ENCODE measurements at regions not wholly inside any gene's neighbourhood (a gene's known extent, or its start where the extent isn't known, plus 50 kb on each side); places are given as distances from the start of the nearest gene placed in this dataset.

DNA sequence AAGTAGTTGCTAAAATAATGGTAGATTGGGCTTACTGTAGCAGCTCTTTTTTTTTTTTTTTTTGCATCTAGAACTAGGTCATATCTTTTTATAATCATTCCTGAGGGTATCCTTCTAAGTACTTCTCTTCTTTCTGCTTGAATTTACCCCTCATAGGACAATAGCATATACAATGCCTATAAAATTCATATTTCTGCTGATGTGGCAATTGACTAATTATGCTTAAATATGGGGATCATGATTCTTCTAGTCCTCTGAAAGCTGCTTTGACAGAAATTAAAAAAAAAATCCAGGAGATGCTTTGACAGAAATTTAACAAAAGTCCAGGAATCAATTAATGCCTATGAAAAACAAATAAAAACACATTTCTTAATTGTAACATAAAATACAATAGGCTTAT lies 358.4 kb downstream of the CCDC85A start:
- Histone ChIP-seq H3K36me3 (replicated peaks; ENCODE audit: insufficient read depth, low read length) (no peaks in the 10 kb centered on the region), H3K27me3 (replicated peaks; ENCODE audit: insufficient read depth, low read length) (no peaks in the 10 kb centered on the region), H3K79me2 (ENCODE audit: low read length) (no peaks in the 10 kb centered on the region), H3K4me3 (ENCODE audit: low read length) (no peak overlapping the region), H3K9me2 (replicated peaks; ENCODE audit: insufficient read depth, low read length) (no peaks in the 10 kb centered on the region), H3K9ac (ENCODE audit: low read length) (no peak overlapping the region), H3K4me2 (ENCODE audit: low read depth, low read length) (no peak overlapping the region), H4K20me1 (ENCODE audit: insufficient read depth, low read length) (no peaks in the 10 kb centered on the region), H2AFZ (ENCODE audit: low read length) (no peak overlapping the region), H3K4me1 (ENCODE audit: low read length) (no peaks in the 10 kb centered on the region), H3F3A (ENCODE audit: insufficient read depth, low read length) (no peaks in the 10 kb centered on the region), H3K9me3 (replicated peaks; ENCODE audit: insufficient read depth, low read length) (no peaks in the 10 kb centered on the region), H3K27ac (ENCODE audit: low read length) (no peak overlapping the region)
- no peak for DNase-seq
- TF ChIP-seq EZH2 (optimal IDR thresholded peaks at IDR 0.05; ENCODE audit: low read depth, low read length) (no peak), EZH2phosphoT487 (IDR thresholded peaks at IDR 0.05; ENCODE audit: low read length) (no peak)
- TF ChIP-seq, protein P1, sequence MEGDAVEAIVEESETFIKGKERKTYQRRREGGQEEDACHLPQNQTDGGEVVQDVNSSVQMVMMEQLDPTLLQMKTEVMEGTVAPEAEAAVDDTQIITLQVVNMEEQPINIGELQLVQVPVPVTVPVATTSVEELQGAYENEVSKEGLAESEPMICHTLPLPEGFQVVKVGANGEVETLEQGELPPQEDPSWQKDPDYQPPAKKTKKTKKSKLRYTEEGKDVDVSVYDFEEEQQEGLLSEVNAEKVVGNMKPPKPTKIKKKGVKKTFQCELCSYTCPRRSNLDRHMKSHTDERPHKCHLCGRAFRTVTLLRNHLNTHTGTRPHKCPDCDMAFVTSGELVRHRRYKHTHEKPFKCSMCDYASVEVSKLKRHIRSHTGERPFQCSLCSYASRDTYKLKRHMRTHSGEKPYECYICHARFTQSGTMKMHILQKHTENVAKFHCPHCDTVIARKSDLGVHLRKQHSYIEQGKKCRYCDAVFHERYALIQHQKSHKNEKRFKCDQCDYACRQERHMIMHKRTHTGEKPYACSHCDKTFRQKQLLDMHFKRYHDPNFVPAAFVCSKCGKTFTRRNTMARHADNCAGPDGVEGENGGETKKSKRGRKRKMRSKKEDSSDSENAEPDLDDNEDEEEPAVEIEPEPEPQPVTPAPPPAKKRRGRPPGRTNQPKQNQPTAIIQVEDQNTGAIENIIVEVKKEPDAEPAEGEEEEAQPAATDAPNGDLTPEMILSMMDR (IDR thresholded peaks at IDR 0.05; ENCODE audit: low read length), result no peak

DNA sequence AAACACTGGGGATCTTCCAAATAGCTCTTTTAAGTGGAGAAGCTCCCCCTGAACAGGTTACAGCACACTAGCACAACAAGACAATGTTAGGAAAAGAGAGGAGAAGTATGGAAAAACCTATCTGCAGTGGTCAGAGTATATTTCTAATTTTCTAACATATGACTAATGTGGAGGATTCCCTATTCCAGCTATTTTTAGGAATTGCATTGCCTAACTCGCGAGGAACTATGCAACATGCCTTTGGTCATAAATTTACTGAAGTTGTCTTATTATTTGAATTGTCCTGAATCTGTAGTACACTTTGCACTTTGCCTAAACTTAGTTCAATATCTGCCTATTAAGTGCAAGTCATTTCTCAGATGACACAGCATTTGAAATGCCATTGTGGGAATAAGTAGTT lies 381.4 kb downstream of the CCDC85A start:
- Histone ChIP-seq H3K79me2 (ENCODE audit: low read length) (no peaks in the 10 kb centered on the region), H3K9me3 (replicated peaks; ENCODE audit: insufficient read depth, low read length) (no peaks in the 10 kb centered on the region), H3K27ac (ENCODE audit: low read length) (no peak overlapping the region), H2AFZ (ENCODE audit: low read length) (no peak overlapping the region), H3K4me3 (ENCODE audit: low read length) (no peak overlapping the region), H3K4me1 (ENCODE audit: low read length) (no peaks in the 10 kb centered on the region), H4K20me1 (ENCODE audit: insufficient read depth, low read length) (no peaks in the 10 kb centered on the region), H3K4me2 (ENCODE audit: low read depth, low read length) (no peak overlapping the region), H3F3A (ENCODE audit: insufficient read depth, low read length) (no peaks in the 10 kb centered on the region), H3K9me2 (replicated peaks; ENCODE audit: insufficient read depth, low read length) (no peaks in the 10 kb centered on the region), H3K36me3 (replicated peaks; ENCODE audit: insufficient read depth, low read length) (no peaks in the 10 kb centered on the region), H3K9ac (ENCODE audit: low read length) (no peak overlapping the region), H3K27me3 (replicated peaks; ENCODE audit: insufficient read depth, low read length) (no peaks in the 10 kb centered on the region)
- TF ChIP-seq EZH2 (optimal IDR thresholded peaks at IDR 0.05; ENCODE audit: low read depth, low read length), result no peak
- TF ChIP-seq EZH2phosphoT487 (IDR thresholded peaks at IDR 0.05; ENCODE audit: low read length), result no peak
- TF ChIP-seq, protein P1 (IDR thresholded peaks at IDR 0.05; ENCODE audit: low read length), result no peak
- no peak for DNase-seq

DNA sequence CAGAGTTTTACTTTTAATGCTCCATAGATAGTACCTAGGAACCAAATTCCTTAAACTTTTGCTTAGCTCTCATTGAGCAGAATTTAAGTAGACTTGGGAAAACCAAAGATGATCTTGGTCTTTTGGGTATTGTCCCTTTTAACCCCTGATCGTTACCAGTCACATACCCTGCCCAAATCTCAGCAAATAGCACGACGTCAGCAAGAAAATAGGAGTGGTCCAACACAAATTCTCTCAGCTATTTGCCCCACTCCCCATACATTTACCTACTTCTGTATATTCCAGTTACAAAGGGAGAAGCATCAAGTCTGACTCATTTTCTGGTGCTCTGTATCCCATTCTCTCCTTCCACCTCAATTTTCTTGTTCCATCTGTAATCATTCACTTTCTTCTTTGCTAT lies 387.3 kb downstream of the CCDC85A start:
- TF ChIP-seq EZH2phosphoT487 (IDR thresholded peaks at IDR 0.05; ENCODE audit: low read length), result no peak
- TF ChIP-seq EZH2 (optimal IDR thresholded peaks at IDR 0.05; ENCODE audit: low read depth, low read length), result no peak
- TF ChIP-seq, protein P1 (IDR thresholded peaks at IDR 0.05; ENCODE audit: low read length), result no peak
- no peaks in the 10 kb centered on the region for H3F3A ChIP-seq (ENCODE audit: insufficient read depth, low read length)
- H3K27ac ChIP-seq (ENCODE audit: low read length), result no peak overlapping the region
- no peaks in the 10 kb centered on the region for H3K4me1 ChIP-seq (ENCODE audit: low read length)
- no peaks in the 10 kb centered on the region for H3K9me3 ChIP-seq (replicated peaks; ENCODE audit: insufficient read depth, low read length)
- no peaks in the 10 kb centered on the region for H3K27me3 ChIP-seq (replicated peaks; ENCODE audit: insufficient read depth, low read length)
- no peaks in the 10 kb centered on the region for H4K20me1 ChIP-seq (ENCODE audit: insufficient read depth, low read length)
- H3K9me2 ChIP-seq (replicated peaks; ENCODE audit: insufficient read depth, low read length), result no peaks in the 10 kb centered on the region
- DNase-seq, result no peak
- H3K9ac ChIP-seq (ENCODE audit: low read length), result no peak overlapping the region
- H3K4me3 ChIP-seq (ENCODE audit: low read length), result no peak overlapping the region
- H2AFZ ChIP-seq (ENCODE audit: low read length), result no peak overlapping the region
- H3K36me3 ChIP-seq (replicated peaks; ENCODE audit: insufficient read depth, low read length), result no peaks in the 10 kb centered on the region
- H3K79me2 ChIP-seq (ENCODE audit: low read length), result no peaks in the 10 kb centered on the region
- no peak overlapping the region for H3K4me2 ChIP-seq (ENCODE audit: low read depth, low read length)
